ENCODE measurements at regions not wholly inside any gene's neighbourhood (a gene's known extent, or its start where the extent isn't known, plus 50 kb on each side); places are given as distances from the start of the nearest gene placed in this dataset.

- Histone ChIP-seq H3K36me3 (no peaks in the 10 kb centered on the region), H3K4me1 (no peaks in the 10 kb centered on the region), H3K27me3 (no peaks in the 10 kb centered on the region), H3K4me3 (no peak overlapping the region), H3K9me3 (no peaks in the 10 kb centered on the region), H3K27ac (no peak overlapping the region)
- no peak for DNase-seq
- TF ChIP-seq POLR2A (IDR thresholded peaks at IDR 0.05) (no peak), CTCF (IDR thresholded peaks at IDR 0.05) (no peak)
These were observed 472.8 kb upstream of the PRICKLE1 start for GRCh38 chr12:43062201-43062895.

DNA sequence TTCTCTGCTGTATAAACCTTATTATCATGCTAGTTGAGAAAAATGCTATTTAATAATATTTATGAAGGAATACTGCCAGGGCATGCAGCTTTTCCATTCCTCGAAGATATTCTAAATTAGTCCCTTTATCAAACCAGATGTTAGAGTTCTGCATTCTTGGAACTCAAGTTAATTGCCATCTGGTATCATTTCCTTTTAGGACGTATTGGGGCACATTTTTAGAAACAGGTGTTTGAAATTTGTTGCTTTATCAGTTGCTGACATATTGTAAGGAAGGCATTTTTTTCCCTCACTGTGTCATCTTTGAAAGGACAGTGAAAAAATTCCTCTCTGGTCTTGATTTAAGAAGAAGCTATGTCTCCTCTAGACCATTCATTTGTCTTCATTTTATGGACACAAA lies 471.2 kb upstream of the PRICKLE1 start:
- H3K4me1 ChIP-seq, result no peaks in the 10 kb centered on the region
- no peaks in the 10 kb centered on the region for H3K9me3 ChIP-seq
- no peak overlapping the region for H3K27ac ChIP-seq
- TF ChIP-seq POLR2A (IDR thresholded peaks at IDR 0.05) (no peak), CTCF (IDR thresholded peaks at IDR 0.05) (no peak)
- H3K27me3 ChIP-seq, result no peaks in the 10 kb centered on the region
- no peak overlapping the region for H3K4me3 ChIP-seq
- H3K36me3 ChIP-seq, result no peaks in the 10 kb centered on the region
- DNase-seq, result no peak

DNA sequence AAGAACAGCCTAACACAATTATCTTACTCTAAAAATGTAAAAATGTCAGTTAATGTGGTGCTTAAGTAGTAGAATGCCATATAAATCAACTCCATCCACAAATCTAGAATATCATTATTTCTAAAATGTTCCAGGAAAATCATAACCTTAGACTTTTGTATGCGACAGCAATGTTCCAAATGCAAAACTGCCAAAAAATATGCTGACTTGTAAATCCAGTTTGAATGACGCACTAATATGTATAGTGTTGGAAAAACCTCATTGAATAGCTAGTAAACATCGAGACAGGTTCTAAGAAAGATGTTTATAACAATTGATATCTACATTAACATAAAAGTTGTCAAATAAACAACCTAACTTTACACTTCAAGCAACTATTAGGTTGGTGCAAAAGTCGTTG lies 469.1 kb upstream of the PRICKLE1 start:
- no peaks in the 10 kb centered on the region for H3K36me3 ChIP-seq
- TF ChIP-seq POLR2A (IDR thresholded peaks at IDR 0.05) (no peak), CTCF (IDR thresholded peaks at IDR 0.05) (no peak)
- no peak for DNase-seq

DNA sequence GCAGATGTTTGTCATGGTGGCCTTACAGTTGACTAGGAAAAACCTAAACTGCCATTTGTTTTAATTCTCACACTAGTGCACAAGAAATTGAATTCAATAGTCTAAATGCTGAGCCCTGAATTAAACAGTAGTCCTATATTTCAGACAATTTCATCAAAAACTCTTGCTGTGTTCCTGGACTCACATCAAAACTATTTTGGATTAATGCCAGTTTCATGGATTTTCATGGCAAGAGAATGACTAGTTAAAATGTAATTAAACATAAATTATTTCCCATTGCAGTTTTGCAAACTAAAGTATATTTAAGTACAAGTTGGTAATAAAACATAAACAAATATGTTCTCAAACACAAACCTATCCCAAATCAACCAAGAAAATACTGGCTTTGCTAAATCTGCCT lies 468.0 kb upstream of the PRICKLE1 start:
- TF ChIP-seq CTCF (IDR thresholded peaks at IDR 0.05) (no peak), POLR2A (IDR thresholded peaks at IDR 0.05) (no peak)
- DNase-seq, result no peak
- Histone ChIP-seq H3K27ac (no peak overlapping the region), H3K4me3 (no peak overlapping the region), H3K9me3 (no peaks in the 10 kb centered on the region), H3K36me3 (no peaks in the 10 kb centered on the region), H3K4me1 (no peaks in the 10 kb centered on the region), H3K27me3 (no peaks in the 10 kb centered on the region)

More for the DNA sequence above, 469.1 kb upstream of the PRICKLE1 start:
- H3K4me3 ChIP-seq, result no peak overlapping the region
- H3K27me3 ChIP-seq, result no peaks in the 10 kb centered on the region
- H3K9me3 ChIP-seq, result no peaks in the 10 kb centered on the region
- H3K27ac ChIP-seq, result no peak overlapping the region
- no peaks in the 10 kb centered on the region for H3K4me1 ChIP-seq

DNA sequence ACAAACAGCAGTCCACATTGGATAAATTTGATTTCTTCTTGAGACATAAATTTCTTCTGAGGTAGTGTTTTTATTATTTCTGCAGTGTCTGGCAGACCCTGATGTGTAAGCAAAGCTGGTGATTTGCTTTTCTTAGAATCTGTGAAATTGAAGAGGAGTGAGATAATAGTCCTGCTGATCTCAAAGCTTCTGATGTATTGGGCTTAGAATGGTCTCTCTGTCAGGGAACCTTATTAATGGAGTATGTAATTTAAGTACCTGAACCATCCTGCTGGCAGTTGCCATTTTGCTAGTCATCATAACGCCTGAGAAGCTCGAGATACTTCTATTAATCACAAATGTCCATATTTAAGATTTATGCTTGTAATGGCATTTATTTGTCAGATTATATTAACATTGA lies 464.5 kb upstream of the PRICKLE1 start:
- TF ChIP-seq CTCF (IDR thresholded peaks at IDR 0.05), result no peak
- TF ChIP-seq POLR2A (IDR thresholded peaks at IDR 0.05), result no peak
- no peaks in the 10 kb centered on the region for H3K27me3 ChIP-seq
- no peak overlapping the region for H3K4me3 ChIP-seq
- H3K36me3 ChIP-seq, result no peaks in the 10 kb centered on the region
- H3K9me3 ChIP-seq, result no peaks in the 10 kb centered on the region
- no peak for DNase-seq
- H3K4me1 ChIP-seq, result no peaks in the 10 kb centered on the region
- no peak overlapping the region for H3K27ac ChIP-seq

DNA sequence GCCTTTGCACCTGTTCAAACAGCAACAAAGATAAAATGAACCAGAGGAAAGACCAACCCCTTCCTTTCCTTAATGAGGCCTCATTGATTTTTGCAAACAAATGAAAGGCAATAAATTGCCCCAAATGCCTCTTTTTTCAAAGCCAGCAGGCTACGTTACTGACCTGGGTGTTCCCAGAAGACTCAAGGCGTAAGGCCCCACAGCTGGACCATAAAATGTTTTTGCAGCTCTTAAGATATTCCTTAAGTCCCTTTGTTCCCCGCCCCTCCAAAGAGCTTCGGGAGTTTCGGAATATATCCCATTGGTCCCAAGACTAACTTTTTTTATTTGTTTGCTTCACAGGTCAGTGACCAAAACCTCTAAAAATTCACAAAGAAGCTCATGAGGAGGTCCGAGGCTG lies 462.9 kb upstream of the PRICKLE1 start:
- H3K36me3 ChIP-seq, result no peaks in the 10 kb centered on the region
- no peaks in the 10 kb centered on the region for H3K4me1 ChIP-seq
- no peaks in the 10 kb centered on the region for H3K9me3 ChIP-seq
- no peak overlapping the region for H3K4me3 ChIP-seq
- TF ChIP-seq POLR2A (IDR thresholded peaks at IDR 0.05) (no peak), CTCF (IDR thresholded peaks at IDR 0.05) (no peak)
- no peak overlapping the region for H3K27ac ChIP-seq
- no peaks in the 10 kb centered on the region for H3K27me3 ChIP-seq
- DNase-seq, result no peak

Data from Peyer's patch (tissue), 4 donors.